GM23248 (cell line): ENCODE measurements at regions not wholly inside any gene's neighbourhood (a gene's known extent, or its start where the extent isn't known, plus 50 kb on each side); places are given as distances from the start of the nearest gene placed in this dataset.

ENCODE experiments used
- DNase-seq: peaks from one replicate; pipeline ENCODE4 v3.0.0-alpha.2; 2015
- H2AFZ ChIP-seq: fragments of 200-600 bp; sonication (generic); 2 replicates; pipeline ENCODE4 v1.6.1; 2016; ENCODE audit warnings: antibody characterized with exemption
- H3F3A ChIP-seq: fragments of 200-600 bp; sonication (generic); 2 replicates; pipeline ENCODE4 v1.6.1; 2016; ENCODE audit warnings: mild to moderate bottlenecking, antibody characterized with exemption, mixed run types; ENCODE audit not compliant: insufficient read depth
- H3K27ac ChIP-seq: fragments of 200-600 bp; sonication (generic); 2 replicates; pipeline ENCODE4 v1.5.1; 2016; ENCODE audit warnings: mild to moderate bottlenecking
- H3K27me3 ChIP-seq: fragments of 200-600 bp; sonication (generic); replicated peaks from 2 replicates; pipeline ENCODE4 v1.6.1; 2016; ENCODE audit warnings: mild to moderate bottlenecking; ENCODE audit not compliant: insufficient read depth
- H3K36me3 ChIP-seq: fragments of 200-600 bp; sonication (generic); 2 replicates; pipeline ENCODE4 v1.6.1; 2016; ENCODE audit warnings: low read depth, mild to moderate bottlenecking
- H3K4me1 ChIP-seq: fragments of 200-600 bp; sonication (generic); 2 replicates; pipeline ENCODE4 v1.6.1; 2016; ENCODE audit warnings: mild to moderate bottlenecking; ENCODE audit not compliant: insufficient read depth
- H3K4me2 ChIP-seq: fragments of 200-600 bp; sonication (generic); one replicate; pipeline ENCODE4 v1.6.1; 2016; ENCODE audit warnings: mild to moderate bottlenecking; ENCODE audit not compliant: unreplicated experiment
- H3K4me3 ChIP-seq: fragments of 200-600 bp; sonication (generic); 2 replicates; pipeline ENCODE4 v1.5.1; 2016; ENCODE audit warnings: mild to moderate bottlenecking
- H3K79me2 ChIP-seq: fragments of 200-600 bp; sonication (generic); 2 replicates; pipeline ENCODE4 v1.6.1; 2016; ENCODE audit warnings: mild to moderate bottlenecking; ENCODE audit not compliant: insufficient read depth
- H3K9ac ChIP-seq: fragments of 200-600 bp; sonication (generic); 2 replicates; pipeline ENCODE4 v1.6.1; 2016; ENCODE audit warnings: mild to moderate bottlenecking
- H3K9me2 ChIP-seq: fragments of 200-600 bp; sonication (generic); 2 replicates; pipeline ENCODE4 v1.6.1; 2016; ENCODE audit warnings: mixed run types, mild to moderate bottlenecking, moderate library complexity; ENCODE audit not compliant: insufficient read depth
- H3K9me3 ChIP-seq: fragments of 200-600 bp; sonication (generic); one replicate; pipeline ENCODE4 v1.6.1; 2017; ENCODE audit warnings: low read depth
- H4K20me1 ChIP-seq: fragments of 200-600 bp; sonication (generic); 2 replicates; pipeline ENCODE4 v1.6.0; 2016; ENCODE audit not compliant: insufficient read depth
- EZH2 ChIP-seq: fragments of 200-600 bp; sonication (generic); IDR thresholded peaks from 2 replicates; pipeline ENCODE4 v1.6.1; 2018; ENCODE audit warnings: antibody characterized with exemption, mild to moderate bottlenecking; ENCODE audit not compliant: insufficient read depth, poor library complexity, severe bottlenecking
- EZH2phosphoT487 ChIP-seq: fragments of 200-600 bp; sonication (generic); IDR thresholded peaks from 2 replicates; pipeline ENCODE4 v1.6.1; 2018; ENCODE audit warnings: antibody characterized with exemption, moderate library complexity, mild to moderate bottlenecking, low read depth; ENCODE audit not compliant: insufficient read depth
- WGBS, 2 experiments: methylation state at CpG; one replicate each; pipeline ENCODE4 v1.1.6; 2015 to 2017; ENCODE audit warnings: low lambda C conversion rate in 2 of 2, low coverage in 1 of 2; ENCODE audit errors: missing lambda C conversion rate in 2 of 2; 5-methylcytosine and 5-hydroxymethylcytosine counted together
- in situ Hi-C: fragments of 300-500 bp; cut with MboI; formaldehyde crosslinking; loops from 2 replicates; pipeline ENCODE4 v1.15.0; 2020

GRCh38 chr13:26989261-26989956, 182.2 kb downstream of the USP12 start:
- Histone ChIP-seq H3K9me3 (no peaks in the 10 kb centered on the region), H3K4me1 (peaks cover 8% of the 10 kb centered on the region), H3K27me3 (peaks cover 1% of the 10 kb centered on the region), H4K20me1 (no peaks in the 10 kb centered on the region), H3K27ac (no peak overlapping the region), H3K4me2 (no peak overlapping the region), H3K4me3 (no peak overlapping the region), H2AFZ (no peak overlapping the region), H3K36me3 (no peaks in the 10 kb centered on the region), H3K9ac (no peak overlapping the region), H3K9me2 (no peaks in the 10 kb centered on the region), H3K79me2 (no peaks in the 10 kb centered on the region), H3F3A (peaks cover 4% of the 10 kb centered on the region)
- DNase-seq = no peak
- in situ Hi-C loops = loop anchor here (5.0 to 25.0 kb wide), 2 partner anchors 368 to 998 kb away; partner anchors contain the start of gene URAD
- 53 to 60% methylated on average over 15 of the region's 15 CpGs for WGBS, 2 experiments
- no peak for TF ChIP-seq EZH2
- no peak for TF ChIP-seq EZH2phosphoT487

GRCh38 chr13:26988059-26988769, 183.4 kb downstream of the USP12 start:
- in situ Hi-C loops = loop anchor here (5.0 to 25.0 kb wide), 2 partner anchors 369 to 999 kb away; partner anchors contain the start of gene URAD
- Histone ChIP-seq H3K27ac (no peak overlapping the region), H3K9me3 (no peaks in the 10 kb centered on the region), H3K9me2 (no peaks in the 10 kb centered on the region), H2AFZ (no peak overlapping the region), H3K79me2 (no peaks in the 10 kb centered on the region), H3K27me3 (no peaks in the 10 kb centered on the region; the same call in none of the 2 replicates), H3K36me3 (no peaks in the 10 kb centered on the region), H3K9ac (no peak overlapping the region), H3K4me3 (no peak overlapping the region), H3K4me1 (peaks cover 20% of the 10 kb centered on the region), H4K20me1 (no peaks in the 10 kb centered on the region), H3F3A (peaks cover 15% of the 10 kb centered on the region), H3K4me2 (no peak overlapping the region)
- 79 to 81% methylated on average over 6 of the region's 6 CpGs for WGBS, 2 experiments
- no peak for DNase-seq
- TF ChIP-seq EZH2phosphoT487 = no peak
- no peak for TF ChIP-seq EZH2

DNA sequence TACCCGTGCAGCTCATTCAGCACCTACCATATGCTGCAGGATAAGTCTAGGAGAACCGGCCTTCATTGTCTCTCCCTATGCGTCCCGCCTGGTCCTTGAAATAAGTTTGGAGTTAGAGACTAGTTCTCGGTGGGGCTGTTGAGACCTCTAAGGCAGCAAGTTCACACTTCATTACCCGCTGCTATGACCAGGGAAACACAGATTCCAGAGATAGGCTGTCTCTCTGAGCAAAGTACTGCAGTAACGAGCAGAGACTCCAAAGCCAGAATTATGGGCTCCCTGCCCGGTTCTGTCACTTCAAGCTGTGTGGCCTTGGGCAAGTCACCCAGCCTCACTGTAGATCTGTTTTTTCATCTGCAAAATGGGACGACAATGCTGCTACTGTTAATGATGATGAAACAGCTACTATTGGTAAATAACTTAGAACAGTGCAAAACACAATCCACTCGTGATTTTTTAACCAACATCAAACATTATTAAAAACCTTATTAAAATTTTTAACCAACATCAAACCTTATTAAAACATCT, 184.1 kb downstream of the USP12 start:
- TF ChIP-seq EZH2phosphoT487 = no peak
- TF ChIP-seq EZH2 = no peak
- Histone ChIP-seq H3K9me2 (no peaks in the 10 kb centered on the region), H2AFZ (no peak overlapping the region), H3K79me2 (no peaks in the 10 kb centered on the region), H3K27me3 (no peaks in the 10 kb centered on the region; the same call in 1 of the 2 replicates), H3K9me3 (no peaks in the 10 kb centered on the region), H3F3A (peaks cover 15% of the 10 kb centered on the region), H3K4me3 (no peak overlapping the region), H3K27ac (no peak overlapping the region), H3K36me3 (no peaks in the 10 kb centered on the region), H3K4me1 (peaks cover 23% of the 10 kb centered on the region), H3K9ac (no peak overlapping the region), H3K4me2 (no peak overlapping the region), H4K20me1 (no peaks in the 10 kb centered on the region)
- in situ Hi-C loops = loop anchor here (5.0 to 25.0 kb wide), 2 partner anchors 370 to 1000 kb away; partner anchors contain the start of gene URAD
- no peak for DNase-seq
- 40 to 43% methylated on average over 10 of the region's 10 CpGs for WGBS, 2 experiments

- Histone ChIP-seq H3K36me3 (no peaks in the 10 kb centered on the region), H3K4me2 (no peak overlapping the region), H3K4me3 (no peak overlapping the region), H3F3A (peaks cover 15% of the 10 kb centered on the region), H3K9me2 (no peaks in the 10 kb centered on the region), H3K9me3 (no peaks in the 10 kb centered on the region), H2AFZ (no peak overlapping the region), H3K4me1 (peaks cover 25% of the 10 kb centered on the region), H3K27me3 (no peaks in the 10 kb centered on the region), H3K27ac (no peak overlapping the region), H3K9ac (no peak overlapping the region), H4K20me1 (no peaks in the 10 kb centered on the region), H3K79me2 (no peaks in the 10 kb centered on the region)
- no peak for TF ChIP-seq EZH2
- in situ Hi-C loops = loop anchor here (5.0 to 25.0 kb wide), 2 partner anchors 372 to 1002 kb away; partner anchors contain the start of gene URAD
- peak; percentile 86 for DNase-seq
- 1 to 3% methylated on average over 6 of the region's 6 CpGs for WGBS, 2 experiments
Observed at GRCh38 chr13:26985285-26985878, 186.2 kb downstream of the USP12 start.
